PC-9 (cell line): ENCODE measurements at regions not wholly inside any gene's neighbourhood (a gene's known extent, or its start where the extent isn't known, plus 50 kb on each side); places are given as distances from the start of the nearest gene placed in this dataset.

Experiments used
- BruUV-seq: library from RNA; stranded (reverse); fragments of 400-500 nt; replicated peaks from 2 replicates; lab custom pipeline; 2021; lab: Mats Ljungman, UMichigan
- CTCF ChIA-PET: fragments of 300-600 bp; sonication (Branson Sonifier 250); formaldehyde crosslinking; loops from one replicate; lab custom pipeline; 2022; ENCODE audit warnings: antibody characterized with exemption; lab: Charles Lee
- POLR2A ChIA-PET: fragments of 300-600 bp; sonication (Branson Sonifier 250); formaldehyde crosslinking; loops from one replicate; lab custom pipeline; 2022; ENCODE audit warnings: antibody characterized with exemption; ENCODE audit not compliant: unreplicated experiment; lab: Charles Lee
- DNase-seq, 2 experiments: peaks; one replicate each; pipeline versions ENCODE4 v3.0.0 to v3.0.0-alpha.2; 2015 to 2022; ENCODE audit warnings: mixed read lengths in 1 of 2
- H2AFZ ChIP-seq: fragments of 200-600 bp; sonication (generic); 2 replicates; pipeline ENCODE4 v1.8.1; 2017; ENCODE audit warnings: antibody characterized with exemption
- H3F3A ChIP-seq: fragments of 200-600 bp; sonication (generic); 2 replicates; pipeline ENCODE4 v1.8.1; 2017; ENCODE audit warnings: antibody characterized with exemption, mild to moderate bottlenecking, low read depth; ENCODE audit not compliant: insufficient read depth
- H3K27ac ChIP-seq: fragments of 200-600 bp; sonication (generic); 2 replicates; pipeline ENCODE4 v1.6.1; 2016; ENCODE audit warnings: mixed run types
- H3K27me3 ChIP-seq: fragments of 200-600 bp; sonication (generic); 2 replicates; pipeline ENCODE4 v1.6.1; 2016; ENCODE audit warnings: low read depth, mixed run types; ENCODE audit not compliant: insufficient read depth
- H3K36me3 ChIP-seq: fragments of 200-600 bp; sonication (generic); 2 replicates; pipeline ENCODE4 v1.6.1; 2016; ENCODE audit warnings: low read depth, mixed run types
- H3K4me1 ChIP-seq: fragments of 200-600 bp; sonication (generic); replicated peaks from 2 replicates; pipeline ENCODE4 v1.6.1; 2016; ENCODE audit warnings: mixed run types; ENCODE audit not compliant: insufficient read depth
- H3K4me2 ChIP-seq: fragments of 200-600 bp; sonication (generic); 2 replicates; pipeline ENCODE4 v1.6.1; 2017; ENCODE audit warnings: mixed run types
- H3K4me3 ChIP-seq: fragments of 200-600 bp; sonication (generic); 2 replicates; pipeline ENCODE4 v1.6.1; 2016; ENCODE audit warnings: mixed run types
- H3K79me2 ChIP-seq: fragments of 200-600 bp; sonication (generic); 2 replicates; pipeline ENCODE4 v1.6.1; 2017; ENCODE audit warnings: low read depth, mixed run types
- H3K9me2 ChIP-seq: fragments of 200-600 bp; sonication (generic); 2 replicates; pipeline ENCODE4 v1.8.1; 2017; ENCODE audit warnings: mild to moderate bottlenecking; ENCODE audit not compliant: insufficient read depth
- H3K9me3 ChIP-seq: fragments of 200-600 bp; sonication (generic); 2 replicates; pipeline ENCODE4 v1.8.1; 2016; ENCODE audit warnings: low read depth; ENCODE audit not compliant: insufficient read depth
- H4K20me1 ChIP-seq: fragments of 200-600 bp; sonication (generic); 2 replicates; pipeline ENCODE4 v1.8.1; 2017; ENCODE audit not compliant: insufficient read depth
- CTCF ChIP-seq: fragments of 200-600 bp; sonication (generic); conservative IDR thresholded peaks from 2 replicates; pipeline ENCODE4 v1.6.1; 2017; ENCODE audit warnings: mixed run types, antibody characterized with exemption, mild to moderate bottlenecking, moderate library complexity
- EZH2 ChIP-seq: fragments of 200-600 bp; sonication (generic); IDR thresholded peaks from 2 replicates; pipeline ENCODE4 v1.8.0; 2017; ENCODE audit warnings: antibody characterized with exemption, low read depth
- intact Hi-C: fragments of 100-400 bp; cut with micrococcal nuclease; formaldehyde crosslinking; loops from one replicate; pipeline ENCODE4 v1.10.0; 2022; ENCODE audit not compliant: unreplicated experiment

GRCh38 chr1:182198006-182198605 is 136.6 kb upstream of the ZNF648 start:
- H3F3A ChIP-seq, result no peaks in the 10 kb centered on the region
- H2AFZ ChIP-seq, result no peak overlapping the region
- ChIA-PET POLR2A (no interaction called here), CTCF (interaction anchor here (1.0 to 1.1 kb wide), 2 partner anchors 49 to 113 kb away, joined by 3 read pairs; no protein-coding TSS in a partner anchor)
- intact Hi-C loops, result no loop called here
- H3K36me3 ChIP-seq, result no peaks in the 10 kb centered on the region
- H3K9me2 ChIP-seq, result 0 out of 2 replicates have a peak, but pooled peaks cover 4% of the 10 kb centered on the region
- no peaks in the 10 kb centered on the region for H3K27me3 ChIP-seq
- TF ChIP-seq EZH2, result no peak
- TF ChIP-seq CTCF, result peak; percentile 31; the same call in 1 of the 2 replicates
- H3K27ac ChIP-seq, result no peak overlapping the region
- H3K4me2 ChIP-seq, result no peak overlapping the region
- no peak overlapping the region for H3K4me3 ChIP-seq
- no peaks in the 10 kb centered on the region for H3K79me2 ChIP-seq
- no peak for DNase-seq
- no TSS peak for BruUV-seq
- H4K20me1 ChIP-seq, result no peaks in the 10 kb centered on the region
- peaks cover 5% of the 10 kb centered on the region; the same call in 1 of the 2 replicates for H3K9me3 ChIP-seq
- H3K4me1 ChIP-seq, result peaks cover 10% of the 10 kb centered on the region

DNA sequence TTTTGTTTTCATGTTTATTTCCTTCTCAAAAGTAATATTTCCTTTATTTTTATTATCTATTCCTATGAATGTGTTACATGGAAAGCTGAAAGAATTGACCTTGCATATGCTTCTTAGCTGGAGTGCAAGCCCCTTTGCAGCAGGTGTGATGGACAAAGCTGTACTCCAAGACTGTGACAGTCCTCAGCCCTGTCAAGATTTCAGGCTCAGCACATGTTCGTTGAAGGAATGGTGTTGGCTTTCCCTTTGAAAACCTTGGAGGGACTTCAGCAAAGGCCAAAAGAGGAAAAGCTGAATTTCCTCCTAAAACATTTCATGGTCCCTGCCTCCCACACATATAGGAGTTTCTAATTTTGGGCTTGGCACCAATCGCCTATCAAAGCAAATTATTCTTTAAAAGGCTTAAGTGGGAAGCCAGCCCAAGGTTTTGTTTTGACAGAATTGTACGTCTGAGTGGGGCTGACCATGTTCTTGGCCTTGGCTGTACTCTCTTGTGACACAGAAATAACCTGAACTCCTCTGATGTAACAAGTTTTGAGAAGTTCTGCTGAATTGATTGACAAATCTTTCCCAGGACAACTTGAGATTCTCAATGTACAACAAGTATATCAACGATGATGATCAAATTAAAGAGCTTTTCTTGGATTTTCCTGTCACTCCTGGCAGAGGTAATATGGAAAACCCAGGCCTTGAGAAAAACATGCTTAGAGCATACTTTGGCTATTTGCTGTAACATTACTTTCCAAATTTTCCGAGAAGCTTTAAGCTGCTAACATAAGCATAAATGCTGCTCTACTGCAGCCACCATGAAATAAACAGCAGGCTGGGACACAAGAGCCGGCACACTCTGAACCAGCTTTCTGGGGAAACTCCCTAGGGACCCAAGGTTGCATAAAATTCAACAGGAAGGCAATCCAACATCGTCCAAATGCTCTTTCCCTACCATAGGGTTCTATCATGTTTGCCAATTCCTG is 135.7 kb upstream of the ZNF648 start:
- no peak overlapping the region for H2AFZ ChIP-seq
- intact Hi-C loops, result no loop called here

More for the DNA sequence above, 135.7 kb upstream of the ZNF648 start:
- no peak for DNase-seq
- 0 out of 2 replicates have a peak, but pooled peaks cover 4% of the 10 kb centered on the region for H3K9me2 ChIP-seq
- H3K9me3 ChIP-seq, result peaks cover 5% of the 10 kb centered on the region; the same call in 1 of the 2 replicates
- no peak overlapping the region for H3K4me3 ChIP-seq
- TF ChIP-seq EZH2 (no peak), CTCF (no peak)
- H3F3A ChIP-seq, result no peaks in the 10 kb centered on the region
- ChIA-PET POLR2A (interaction anchor here (0.6 kb wide), 1 partner anchor 1110 kb away, joined by 3 read pairs; no protein-coding TSS in a partner anchor), CTCF (interaction anchor here (1.0 to 1.1 kb wide), 2 partner anchors 48 to 112 kb away, joined by 3 read pairs; no protein-coding TSS in a partner anchor)
- H3K27me3 ChIP-seq, result no peaks in the 10 kb centered on the region
- no peaks in the 10 kb centered on the region for H3K36me3 ChIP-seq
- H3K27ac ChIP-seq, result no peak overlapping the region
- peaks cover 10% of the 10 kb centered on the region for H3K4me1 ChIP-seq
- no peak overlapping the region for H3K4me2 ChIP-seq
- H3K79me2 ChIP-seq, result no peaks in the 10 kb centered on the region
- no TSS peak for BruUV-seq
- H4K20me1 ChIP-seq, result no peaks in the 10 kb centered on the region
